SU-DHL-6 (cell line): ENCODE measurements at regions not wholly inside any gene's neighbourhood (a gene's known extent, or its start where the extent isn't known, plus 50 kb on each side); places are given as distances from the start of the nearest gene placed in this dataset.

Experiments used
- H2AFZ ChIP-seq: fragments of 200-600 bp; sonication (generic); 2 replicates; pipeline ENCODE4 v1.6.1; 2014; ENCODE audit warnings: low read depth, mild to moderate bottlenecking, moderate library complexity, mixed read lengths, antibody characterized with exemption, low read length; ENCODE audit not compliant: severe bottlenecking
- H3F3A ChIP-seq: fragments of 200-600 bp; shearing (Covaris generic); 2 replicates; pipeline ENCODE4 v1.6.0; 2016; ENCODE audit warnings: antibody characterized with exemption, mild to moderate bottlenecking; ENCODE audit not compliant: insufficient read depth
- H3K27ac ChIP-seq: fragments of 200-600 bp; sonication (generic); 2 replicates; pipeline ENCODE4 v1.5.1; 2016; ENCODE audit warnings: low read depth, mild to moderate bottlenecking, low read length, moderate library complexity, mixed read lengths
- H3K27me3 ChIP-seq: fragments of 200-600 bp; sonication (generic), shearing (Covaris generic); 2 replicates; pipeline ENCODE4 v1.6.0; 2014; ENCODE audit warnings: mild to moderate bottlenecking, low read length
- H3K36me3 ChIP-seq: fragments of 200-600 bp; sonication (generic); 2 replicates; pipeline ENCODE4 v1.6.1; 2014; ENCODE audit warnings: mild to moderate bottlenecking, low read length, mixed read lengths
- H3K4me2 ChIP-seq: fragments of 300-600, 200-600 bp; shearing (Covaris generic), sonication (generic); 2 replicates; pipeline ENCODE4 v1.6.0; 2014; ENCODE audit warnings: low read length, low read depth, mild to moderate bottlenecking; ENCODE audit not compliant: poor library complexity, severe bottlenecking
- H3K4me3 ChIP-seq: fragments of 200-600 bp; sonication (generic); 2 replicates; pipeline ENCODE4 v1.5.1; 2014; ENCODE audit warnings: antibody characterized with exemption, low read length, mild to moderate bottlenecking, mixed read lengths; ENCODE audit not compliant: insufficient read depth, poor library complexity, severe bottlenecking
- H3K79me2 ChIP-seq: fragments of 200-600 bp; sonication (generic); 2 replicates; pipeline ENCODE4 v1.6.1; 2014; ENCODE audit warnings: mild to moderate bottlenecking, low read length, moderate library complexity; ENCODE audit not compliant: insufficient read depth
- H3K9ac ChIP-seq: fragments of 200-600 bp; sonication (generic); 2 replicates; pipeline ENCODE4 v1.7.0; 2014; ENCODE audit warnings: mild to moderate bottlenecking, low read length
- H3K9me2 ChIP-seq: fragments of 200-600 bp; sonication (generic); replicated peaks from 2 replicates; pipeline ENCODE4 v1.6.1; 2014; ENCODE audit warnings: low read length; ENCODE audit not compliant: insufficient read depth
- H3K9me3 ChIP-seq: fragments of 200-600 bp; sonication (generic); 2 replicates; pipeline ENCODE4 v1.6.1; 2014; ENCODE audit warnings: low read length, mixed read lengths; ENCODE audit not compliant: insufficient read depth
- H4K20me1 ChIP-seq: fragments of 200-600 bp; sonication (generic); 2 replicates; pipeline ENCODE4 v1.6.1; 2014; ENCODE audit warnings: low read depth, mild to moderate bottlenecking, antibody characterized with exemption, low read length, moderate library complexity, mixed read lengths
- CTCF ChIP-seq: fragments of 200-600 bp; sonication (generic); IDR thresholded peaks from one replicate; pipeline ENCODE4 v1.5.1; 2017; ENCODE audit warnings: antibody characterized with exemption, mild to moderate bottlenecking, low read length, moderate library complexity; ENCODE audit not compliant: insufficient read depth, poor library complexity, severe bottlenecking
- EZH2phosphoT487 ChIP-seq: fragments of 200-600 bp; sonication (generic), shearing (Covaris generic); conservative IDR thresholded peaks from 2 replicates; pipeline ENCODE4 v1.6.1; 2018; ENCODE audit warnings: mild to moderate bottlenecking, antibody characterized with exemption, low read length, moderate library complexity, mixed read lengths

- TF ChIP-seq EZH2phosphoT487 (no peak), CTCF (no peak)
- Histone ChIP-seq H3K79me2 (no peaks in the 10 kb centered on the region), H3K27me3 (no peaks in the 10 kb centered on the region), H3K27ac (no peak overlapping the region), H4K20me1 (no peaks in the 10 kb centered on the region), H3K9me3 (no peaks in the 10 kb centered on the region), H3K9me2 (no peaks in the 10 kb centered on the region), H3K4me2 (no peak overlapping the region), H3K4me3 (no peak overlapping the region), H2AFZ (no peak overlapping the region), H3K36me3 (no peaks in the 10 kb centered on the region), H3F3A (no peaks in the 10 kb centered on the region), H3K9ac (no peak overlapping the region)
Observed at GRCh38 chr19:29309637-29310036, 96.7 kb upstream of the UQCRFS1 start.

- no peaks in the 10 kb centered on the region for H3K79me2 ChIP-seq
- H3K4me3 ChIP-seq: no peak overlapping the region
- H3K36me3 ChIP-seq: no peaks in the 10 kb centered on the region
- no peak overlapping the region for H3K27ac ChIP-seq
- H3K27me3 ChIP-seq: no peaks in the 10 kb centered on the region
- H3K9ac ChIP-seq: no peak overlapping the region
- no peaks in the 10 kb centered on the region for H3K9me2 ChIP-seq
- TF ChIP-seq CTCF (no peak), EZH2phosphoT487 (no peak)
- no peak overlapping the region for H3K4me2 ChIP-seq
- no peak overlapping the region for H2AFZ ChIP-seq
- no peaks in the 10 kb centered on the region for H4K20me1 ChIP-seq
- no peaks in the 10 kb centered on the region for H3F3A ChIP-seq
- no peaks in the 10 kb centered on the region for H3K9me3 ChIP-seq
Observed at GRCh38 chr19:29311191-29311790, 98.3 kb upstream of the UQCRFS1 start.

- Histone ChIP-seq H3K4me2 (no peak overlapping the region), H3K9me3 (no peaks in the 10 kb centered on the region), H3K27ac (no peak overlapping the region), H2AFZ (no peak overlapping the region), H4K20me1 (no peaks in the 10 kb centered on the region), H3K4me3 (no peak overlapping the region), H3K36me3 (no peaks in the 10 kb centered on the region), H3F3A (no peaks in the 10 kb centered on the region), H3K9me2 (no peaks in the 10 kb centered on the region), H3K9ac (no peak overlapping the region), H3K79me2 (no peaks in the 10 kb centered on the region), H3K27me3 (no peaks in the 10 kb centered on the region)
- TF ChIP-seq CTCF (no peak), EZH2phosphoT487 (no peak)
Observed at GRCh38 chr19:29315556-29316190, 102.7 kb upstream of the UQCRFS1 start.
